ENCODE measurements at regions not wholly inside any gene's neighbourhood (a gene's known extent, or its start where the extent isn't known, plus 50 kb on each side); places are given as distances from the start of the nearest gene placed in this dataset.

- H3K4ac ChIP-seq (ENCODE audit: low read depth, low read length): no peak overlapping the region
- peak overlapping the region; percentile 9; the same call in 1 of the 2 replicates for H2BK120ac ChIP-seq (ENCODE audit: low read depth, low read length)
- no peaks in the 10 kb centered on the region for H3K9me1 ChIP-seq (ENCODE audit: insufficient read depth, low read length)
- no peak for ATAC-seq (ENCODE audit: low read depth)
- WGBS, 2 experiments (ENCODE audit: extremely low coverage in 2 of 2, insufficient read length in 1 of 2): 0% methylated on average over 1 of the region's 2 CpGs; no CpG with 5 or more reads in 1 of the 2 experiments
- no peak overlapping the region; the same call in 1 of the 2 replicates for H2BK20ac ChIP-seq (ENCODE audit: low read depth, low read length)
- intact Hi-C loops (cut with micrococcal nuclease): no loop called here
- no peak overlapping the region for H2AFZ ChIP-seq (replicated peaks; ENCODE audit: low read length, poor library complexity)
- ChIA-PET POLR2A (ENCODE audit: unreplicated experiment) (interaction anchor here (0.6 kb wide), 1 partner anchor 109 kb away, joined by 3 read pairs; no protein-coding TSS in a partner anchor), CTCF (interaction anchor here (1.1 kb wide), 1 partner anchor 103 kb away, joined by 7 read pairs; the partner anchor contains the start of gene TGFBR2)
- H3K4me3 ChIP-seq (ENCODE audit: insufficient read depth, low read depth, low read length): no peak overlapping the region
- H2BK15ac ChIP-seq (ENCODE audit: low read depth, low read length): 0 out of 3 replicates have a peak overlapping the region, but pooled peaks have one; percentile 6
- no peaks in the 10 kb centered on the region for H3K79me1 ChIP-seq (ENCODE audit: low read depth in 1 of 2, low read length in 2 of 2)
- BruUV-seq (replicated peaks): no TSS peak
- TF ChIP-seq MXI1 (IDR thresholded peaks at IDR 0.05; ENCODE audit: borderline replicate concordance, low read depth, low read length): no peak
- TF ChIP-seq SMC3 (IDR thresholded peaks at IDR 0.05; ENCODE audit: low read depth, low read length): no peak
- no peak for TF ChIP-seq FOS (IDR thresholded peaks at IDR 0.05; ENCODE audit: low read depth, low read length)
- TF ChIP-seq NFE2L2 (IDR thresholded peaks at IDR 0.05; ENCODE audit: low read depth, low read length): no peak
- no peak for TF ChIP-seq MAZ (IDR thresholded peaks at IDR 0.05; ENCODE audit: borderline replicate concordance, low read depth, low read length)
- no peak for TF ChIP-seq CEBPB (IDR thresholded peaks at IDR 0.05; ENCODE audit: low read depth, low read length)
- no peak for TF ChIP-seq MAFK (IDR thresholded peaks at IDR 0.05; ENCODE audit: low read depth, low read length)
- TF ChIP-seq POLR2A (IDR thresholded peaks at IDR 0.05; ENCODE audit: low read depth, low read length): no peak
- TF ChIP-seq BHLHE40 (IDR thresholded peaks at IDR 0.05; ENCODE audit: low read depth, low read length): no peak
- TF ChIP-seq USF2 (IDR thresholded peaks at IDR 0.05; ENCODE audit: low read depth, low read length): no peak
- TF ChIP-seq, protein P1, sequence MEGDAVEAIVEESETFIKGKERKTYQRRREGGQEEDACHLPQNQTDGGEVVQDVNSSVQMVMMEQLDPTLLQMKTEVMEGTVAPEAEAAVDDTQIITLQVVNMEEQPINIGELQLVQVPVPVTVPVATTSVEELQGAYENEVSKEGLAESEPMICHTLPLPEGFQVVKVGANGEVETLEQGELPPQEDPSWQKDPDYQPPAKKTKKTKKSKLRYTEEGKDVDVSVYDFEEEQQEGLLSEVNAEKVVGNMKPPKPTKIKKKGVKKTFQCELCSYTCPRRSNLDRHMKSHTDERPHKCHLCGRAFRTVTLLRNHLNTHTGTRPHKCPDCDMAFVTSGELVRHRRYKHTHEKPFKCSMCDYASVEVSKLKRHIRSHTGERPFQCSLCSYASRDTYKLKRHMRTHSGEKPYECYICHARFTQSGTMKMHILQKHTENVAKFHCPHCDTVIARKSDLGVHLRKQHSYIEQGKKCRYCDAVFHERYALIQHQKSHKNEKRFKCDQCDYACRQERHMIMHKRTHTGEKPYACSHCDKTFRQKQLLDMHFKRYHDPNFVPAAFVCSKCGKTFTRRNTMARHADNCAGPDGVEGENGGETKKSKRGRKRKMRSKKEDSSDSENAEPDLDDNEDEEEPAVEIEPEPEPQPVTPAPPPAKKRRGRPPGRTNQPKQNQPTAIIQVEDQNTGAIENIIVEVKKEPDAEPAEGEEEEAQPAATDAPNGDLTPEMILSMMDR (conservative IDR thresholded peaks at IDR 0.05; ENCODE audit: low read depth, low read length): no peak
- no peak for TF ChIP-seq RCOR1 (IDR thresholded peaks at IDR 0.05; ENCODE audit: insufficient replicate concordance, low read length)
- no peak for TF ChIP-seq RFX5 (IDR thresholded peaks at IDR 0.05; ENCODE audit: low read depth, low read length)
- no peak for TF ChIP-seq RAD21 (IDR thresholded peaks at IDR 0.05; ENCODE audit: low read length)
- no peak for TF ChIP-seq CHD1 (IDR thresholded peaks at IDR 0.05; ENCODE audit: low read depth, low read length)
- in situ Hi-C loops (cut with MboI; ENCODE audit: low sequenced_read_pairs): no loop called here
- no peaks in the 10 kb centered on the region for H3K36me3 ChIP-seq (ENCODE audit: control insufficient read depth, insufficient read depth, low read length)
- no peak overlapping the region for H3K9ac ChIP-seq (ENCODE audit: low read depth, low read length)
- no peak for DNase-seq
- H3K4me2 ChIP-seq (ENCODE audit: low read depth, low read length): no peak overlapping the region
- no peaks in the 10 kb centered on the region for H3K9me3 ChIP-seq (ENCODE audit: control insufficient read depth, insufficient read depth, low read length)
- H4K5ac ChIP-seq (ENCODE audit: low read depth, low read length): peak overlapping the region; percentile 46; the same call in 1 of the 2 replicates
- H3K18ac ChIP-seq (ENCODE audit: low read depth, low read length): peak overlapping the region; percentile 70; the same call in 1 of the 2 replicates
- no peak overlapping the region for H4K8ac ChIP-seq (ENCODE audit: low read depth in 2 of 2, low read length in 2 of 2)
- H4K20me1 ChIP-seq (ENCODE audit: insufficient read depth, low read length): no peaks in the 10 kb centered on the region
- H2BK5ac ChIP-seq (ENCODE audit: low read depth, low read length, poor library complexity, severe bottlenecking): no peak overlapping the region
- H2AK5ac ChIP-seq (ENCODE audit: low read depth, low read length): no peak overlapping the region
- H3K23ac ChIP-seq (ENCODE audit: low read depth, low read length): no peak overlapping the region
- H2AK9ac ChIP-seq (replicated peaks; ENCODE audit: low read depth, low read length, poor library complexity): no peak overlapping the region
- no peak overlapping the region for H3K27ac ChIP-seq (ENCODE audit: insufficient read depth, low read length)
- dilution Hi-C loops (cut with HindIII; ENCODE audit: low sequenced_read_pairs, unreplicated experiment): no loop called here
- no peak overlapping the region for H3K56ac ChIP-seq (ENCODE audit: extremely low read depth, insufficient read depth, low read length)
- no peaks in the 10 kb centered on the region for H3K27me3 ChIP-seq (ENCODE audit: control insufficient read depth, insufficient read depth, low read length)
- H3K4me1 ChIP-seq (ENCODE audit: control insufficient read depth, insufficient read depth, low read length): peaks cover 4% of the 10 kb centered on the region; the same call in 1 of the 2 replicates
- no peak overlapping the region for H4K91ac ChIP-seq (ENCODE audit: insufficient read depth, low read depth, low read length)
- no peak overlapping the region for H3K14ac ChIP-seq (replicated peaks; ENCODE audit: low read depth, low read length)
Measured at GRCh38 chr3:30503446-30503845, 103.0 kb upstream of the TGFBR2 start.

All from IMR-90 (cell line).